ENCODE measurements at regions not wholly inside any gene's neighbourhood (a gene's known extent, or its start where the extent isn't known, plus 50 kb on each side); places are given as distances from the start of the nearest gene placed in this dataset.

DNA sequence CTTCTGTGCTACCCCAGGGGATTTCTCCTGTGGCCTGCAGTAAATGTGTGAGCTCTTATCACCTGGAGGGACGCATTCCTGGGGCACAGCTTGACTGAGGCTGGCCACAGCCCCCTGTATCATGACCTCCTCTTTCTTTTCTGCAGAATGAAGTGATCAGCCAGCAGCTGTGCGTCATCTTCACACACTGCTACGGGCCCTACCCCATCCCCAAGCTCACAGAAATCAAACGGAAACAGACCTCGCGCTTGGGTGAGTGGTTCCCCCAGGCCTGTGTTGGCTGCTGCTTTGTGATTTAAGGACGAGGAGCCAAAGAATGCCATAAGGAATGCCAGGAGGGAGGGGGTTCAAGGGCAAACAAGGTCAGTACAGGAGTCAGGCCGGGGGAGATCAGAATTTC, 50.5 kb upstream of the PWP1 start:
- H3K9me3 Mint-ChIP-seq: no peaks in the 10 kb centered on the region
- no peak overlapping the region for H3K4me3 Mint-ChIP-seq
- no peaks in the 10 kb centered on the region for H3K4me1 Mint-ChIP-seq
- no peaks in the 10 kb centered on the region for H3K27me3 Mint-ChIP-seq
- H3K36me3 Mint-ChIP-seq: peaks cover 10% of the 10 kb centered on the region
- no peak overlapping the region for H3K27ac Mint-ChIP-seq
- DNase-seq: no peak
- CTCF ChIA-PET: interaction anchor here (0.7 kb wide), 1 partner anchor 503 kb away, joined by 3 read pairs; no protein-coding TSS in a partner anchor

Data from activated naive CD4-positive, alpha-beta T cell treated with anti-CD3 and anti-CD28 coated beads, Interleukin-2, amount 10 ng/mL, durations not matched to agents 7 days and 5 days (primary cell).